Nephron (organoid): ENCODE measurements at regions not wholly inside any gene's neighbourhood (a gene's known extent, or its start where the extent isn't known, plus 50 kb on each side); places are given as distances from the start of the nearest gene placed in this dataset.

Experiments
- H3K27ac Mint-ChIP-seq, 3 experiments: 2 replicates each; pipeline ENCODE4 v1.8.0; 2020; ENCODE audit warnings: mixed read lengths in 3 of 3, mild to moderate bottlenecking in 2 of 3, moderate library complexity in 1 of 3
- H3K27me3 Mint-ChIP-seq: 2 replicates; pipeline ENCODE4 v1.8.0; 2021; ENCODE audit warnings: low read depth, mild to moderate bottlenecking, moderate library complexity, mixed read lengths
- H3K36me3 Mint-ChIP-seq: 2 replicates; pipeline ENCODE4 v1.8.0; 2020; ENCODE audit warnings: low read depth, mixed read lengths
- H3K4me1 Mint-ChIP-seq: 2 replicates; pipeline ENCODE4 v1.8.0; 2020; ENCODE audit warnings: mixed read lengths
- H3K4me3 Mint-ChIP-seq, 3 experiments: 2 replicates each; pipeline ENCODE4 v1.8.0; 2020; ENCODE audit warnings: mild to moderate bottlenecking in 3 of 3, mixed read lengths in 3 of 3, moderate library complexity in 2 of 3
- H3K9me3 Mint-ChIP-seq: 2 replicates; pipeline ENCODE4 v1.8.0; 2020; ENCODE audit warnings: mixed read lengths
- CTCF ChIP-seq, 3 experiments: fragments of 200-600 bp; sonication (generic); IDR thresholded peaks; one replicate each; pipeline ENCODE4 v1.5.0; 2021; ENCODE audit warnings: antibody characterized with exemption in 3 of 3; ENCODE audit not compliant: unreplicated experiment in 3 of 3

- peaks cover 4% of the 10 kb centered on the region for H3K36me3 Mint-ChIP-seq
- no peak for TF ChIP-seq CTCF (IDR thresholded peaks at IDR 0.05; ENCODE audit: unreplicated experiment in 3 of 3)
- H3K27me3 Mint-ChIP-seq, result no peaks in the 10 kb centered on the region
- no peak overlapping the region for H3K27ac Mint-ChIP-seq
- no peaks in the 10 kb centered on the region for H3K4me1 Mint-ChIP-seq
- H3K9me3 Mint-ChIP-seq, result peaks cover 55% of the 10 kb centered on the region
- H3K4me3 Mint-ChIP-seq, result no peak overlapping the region
Observed at GRCh38 chr7:63008366-63008765, 990.3 kb upstream of the ZNF722 start.

- no peaks in the 10 kb centered on the region for H3K4me1 Mint-ChIP-seq
- H3K36me3 Mint-ChIP-seq, result peaks cover 9% of the 10 kb centered on the region
- no peaks in the 10 kb centered on the region for H3K27me3 Mint-ChIP-seq
- no peak overlapping the region for H3K4me3 Mint-ChIP-seq
- no peak overlapping the region for H3K27ac Mint-ChIP-seq
- TF ChIP-seq CTCF (IDR thresholded peaks at IDR 0.05; ENCODE audit: unreplicated experiment in 3 of 3), result no peak
- peaks cover 61% of the 10 kb centered on the region for H3K9me3 Mint-ChIP-seq
Observed at GRCh38 chr7:63009771-63010170, 988.9 kb upstream of the ZNF722 start.

GRCh38 chr7:63012633-63013183 is 985.9 kb upstream of the ZNF722 start:
- H3K4me3 Mint-ChIP-seq, result no peak overlapping the region
- H3K27me3 Mint-ChIP-seq, result no peaks in the 10 kb centered on the region
- H3K9me3 Mint-ChIP-seq, result peaks cover 67% of the 10 kb centered on the region
- no peak for TF ChIP-seq CTCF (IDR thresholded peaks at IDR 0.05; ENCODE audit: unreplicated experiment in 3 of 3)
- no peak overlapping the region for H3K27ac Mint-ChIP-seq
- H3K36me3 Mint-ChIP-seq, result peaks cover 15% of the 10 kb centered on the region
- no peaks in the 10 kb centered on the region for H3K4me1 Mint-ChIP-seq

- H3K9me3 Mint-ChIP-seq, result peaks cover 72% of the 10 kb centered on the region
- H3K36me3 Mint-ChIP-seq, result peaks cover 15% of the 10 kb centered on the region
- no peaks in the 10 kb centered on the region for H3K27me3 Mint-ChIP-seq
- no peak overlapping the region for H3K27ac Mint-ChIP-seq
- no peak for TF ChIP-seq CTCF (IDR thresholded peaks at IDR 0.05; ENCODE audit: unreplicated experiment in 3 of 3)
- no peak overlapping the region for H3K4me3 Mint-ChIP-seq
- H3K4me1 Mint-ChIP-seq, result no peaks in the 10 kb centered on the region
Observed at GRCh38 chr7:63014792-63015191, 983.9 kb upstream of the ZNF722 start.

- Mint-ChIP-seq H3K27me3 (no peaks in the 10 kb centered on the region), H3K4me1 (no peaks in the 10 kb centered on the region), H3K27ac (no peak overlapping the region), H3K4me3 (no peak overlapping the region), H3K36me3 (peaks cover 9% of the 10 kb centered on the region), H3K9me3 (peaks cover 71% of the 10 kb centered on the region)
- no peak for TF ChIP-seq CTCF (IDR thresholded peaks at IDR 0.05; ENCODE audit: unreplicated experiment in 3 of 3)
Observed at GRCh38 chr7:63023182-63023787, 975.4 kb upstream of the ZNF722 start.

- Mint-ChIP-seq H3K27ac (no peak overlapping the region), H3K4me3 (no peak overlapping the region), H3K9me3 (peaks cover 71% of the 10 kb centered on the region), H3K27me3 (no peaks in the 10 kb centered on the region), H3K36me3 (peaks cover 9% of the 10 kb centered on the region), H3K4me1 (no peaks in the 10 kb centered on the region)
- no peak for TF ChIP-seq CTCF (IDR thresholded peaks at IDR 0.05; ENCODE audit: unreplicated experiment in 3 of 3)
Observed at GRCh38 chr7:63024446-63024845, 974.2 kb upstream of the ZNF722 start.
